ENCODE measurements at regions not wholly inside any gene's neighbourhood (a gene's known extent, or its start where the extent isn't known, plus 50 kb on each side); places are given as distances from the start of the nearest gene placed in this dataset.

- no peak for TF ChIP-seq POLR2AphosphoS5 (IDR thresholded peaks at IDR 0.05)
- no peak for TF ChIP-seq CTCF (IDR thresholded peaks at IDR 0.05)
- TF ChIP-seq POLR2A (IDR thresholded peaks at IDR 0.05; ENCODE audit: low read depth), result no peak
- TF ChIP-seq EP300 (IDR thresholded peaks at IDR 0.05), result no peak
- 100% methylated on average over 1 of the region's 1 CpG for WGBS
- peaks cover 0 to 9% (median 0%) of the 10 kb centered on the region in 4 donors for H3K4me1 ChIP-seq
- H3K27ac ChIP-seq (replicated peaks in 1 of 4), result no peak overlapping the region
- no peaks in the 10 kb centered on the region for H3K9me3 ChIP-seq
- H3K4me3 ChIP-seq, result no peak overlapping the region
- no peak for DNase-seq (ENCODE audit: extremely low spot score)
- intact Hi-C loops (cut with DNase I), result no loop called here
- H3K27me3 ChIP-seq, result no peaks in the 10 kb centered on the region
- H3K36me3 ChIP-seq, result no peaks in the 10 kb centered on the region
Measured at GRCh38 chr1:182331387-182331786, 60.2 kb downstream of the GLUL start.

- intact Hi-C loops (cut with DNase I), result no loop called here
- Histone ChIP-seq H3K4me1 (peaks cover 0 to 9% (median 0%) of the 10 kb centered on the region in 4 donors), H3K36me3 (no peaks in the 10 kb centered on the region), H3K27me3 (no peaks in the 10 kb centered on the region), H3K9me3 (no peaks in the 10 kb centered on the region), H3K4me3 (no peak overlapping the region), H3K27ac (replicated peaks in 1 of 4) (no peak overlapping the region)
- DNase-seq (ENCODE audit: extremely low spot score), result no peak
- TF ChIP-seq EP300 (IDR thresholded peaks at IDR 0.05) (no peak), POLR2AphosphoS5 (IDR thresholded peaks at IDR 0.05) (peak in 1 of 2 donors; percentile 33)
Measured at GRCh38 chr1:182330303-182330702, 61.3 kb downstream of the GLUL start.

- no peak overlapping the region for H3K4me3 ChIP-seq
- H3K27ac ChIP-seq (replicated peaks in 1 of 4), result no peak overlapping the region
- no peaks in the 10 kb centered on the region for H3K27me3 ChIP-seq
- peaks cover 0 to 9% (median 0%) of the 10 kb centered on the region in 4 donors for H3K4me1 ChIP-seq
- H3K9me3 ChIP-seq, result no peaks in the 10 kb centered on the region
- H3K36me3 ChIP-seq, result no peaks in the 10 kb centered on the region
- TF ChIP-seq CTCF (IDR thresholded peaks at IDR 0.05), result no peak
- no peak for TF ChIP-seq EP300 (IDR thresholded peaks at IDR 0.05)
- TF ChIP-seq POLR2A (IDR thresholded peaks at IDR 0.05; ENCODE audit: low read depth), result no peak
- TF ChIP-seq POLR2AphosphoS5 (IDR thresholded peaks at IDR 0.05), result no peak
- WGBS, result 83% methylated on average over 2 of the region's 2 CpGs
- intact Hi-C loops (cut with DNase I), result no loop called here
- no peak for DNase-seq (ENCODE audit: extremely low spot score)
Measured at GRCh38 chr1:182329471-182329870, 62.1 kb downstream of the GLUL start.

- Histone ChIP-seq H3K27ac (replicated peaks in 1 of 4) (no peak overlapping the region), H3K27me3 (no peaks in the 10 kb centered on the region), H3K36me3 (no peaks in the 10 kb centered on the region), H3K9me3 (no peaks in the 10 kb centered on the region), H3K4me1 (peaks cover 0 to 9% (median 0%) of the 10 kb centered on the region in 4 donors), H3K4me3 (no peak overlapping the region)
- WGBS, result 92% methylated on average over 16 of the region's 16 CpGs
- DNase-seq (ENCODE audit: extremely low spot score), result no peak
- intact Hi-C loops (cut with DNase I), result no loop called here
- TF ChIP-seq EP300 (IDR thresholded peaks at IDR 0.05) (no peak), POLR2A (IDR thresholded peaks at IDR 0.05; ENCODE audit: low read depth) (no peak), POLR2AphosphoS5 (IDR thresholded peaks at IDR 0.05) (no peak), CTCF (IDR thresholded peaks at IDR 0.05) (no peak)
Measured at GRCh38 chr1:182328591-182328990, 63.0 kb downstream of the GLUL start.

GRCh38 chr1:182325339-182325738 lies 66.3 kb downstream of the GLUL start:
- peaks cover 0 to 4% (median 0%) of the 10 kb centered on the region in 4 donors for H3K4me1 ChIP-seq
- WGBS, result 82% methylated on average over 2 of the region's 2 CpGs
- no peaks in the 10 kb centered on the region for H3K27me3 ChIP-seq
- H3K27ac ChIP-seq (replicated peaks in 1 of 4), result no peak overlapping the region
- intact Hi-C loops (cut with DNase I), result no loop called here
- no peaks in the 10 kb centered on the region for H3K36me3 ChIP-seq
- no peaks in the 10 kb centered on the region for H3K9me3 ChIP-seq
- no peak for DNase-seq (ENCODE audit: extremely low spot score)
- TF ChIP-seq EP300 (IDR thresholded peaks at IDR 0.05), result no peak
- TF ChIP-seq CTCF (IDR thresholded peaks at IDR 0.05), result no peak
- no peak for TF ChIP-seq POLR2A (IDR thresholded peaks at IDR 0.05; ENCODE audit: low read depth)
- no peak overlapping the region for H3K4me3 ChIP-seq

All from esophagus muscularis mucosa (tissue), 4 donors.